IMR-90 (cell line): ENCODE measurements at regions not wholly inside any gene's neighbourhood (a gene's known extent, or its start where the extent isn't known, plus 50 kb on each side); places are given as distances from the start of the nearest gene placed in this dataset.

Source experiments
- CEBPB ChIP-seq: IDR thresholded peaks from 2 replicates; pipeline ENCODE4 v1.6.1; 2012; ENCODE audit warnings: low read depth, low read length, improper control_type of control experiment
- CTCF ChIP-seq: conservative IDR thresholded peaks from 2 replicates; pipeline ENCODE4 v1.5.1; 2012; ENCODE audit warnings: mild to moderate bottlenecking, low read depth, low read length, improper control_type of control experiment
- ELK1 ChIP-seq: fragments of 150-350 bp; IDR thresholded peaks from 2 replicates; pipeline ENCODE4 v1.6.1; 2016; ENCODE audit warnings: low read depth, mild to moderate bottlenecking, low read length, moderate library complexity, borderline replicate concordance
- MXI1 ChIP-seq: IDR thresholded peaks from 2 replicates; pipeline ENCODE4 v1.6.1; 2012; ENCODE audit warnings: low read depth, mild to moderate bottlenecking, low read length, moderate library complexity, borderline replicate concordance
- POLR2A ChIP-seq: IDR thresholded peaks from 2 replicates; pipeline ENCODE4 v1.6.1; 2012; ENCODE audit warnings: mild to moderate bottlenecking, low read depth, low read length
- RAD21 ChIP-seq: IDR thresholded peaks from 2 replicates; pipeline ENCODE4 v1.6.1; 2012; ENCODE audit warnings: low read length, improper control_type of control experiment
- USF2 ChIP-seq: fragments of 150-350 bp; IDR thresholded peaks from 2 replicates; pipeline ENCODE4 v1.6.1; 2017; ENCODE audit warnings: mild to moderate bottlenecking, antibody characterized with exemption, low read length, low read depth

GRCh38 chr6:51098246-51098645 is 279.6 kb downstream of the TFAP2B start:
- TF ChIP-seq CTCF (no peak), ELK1 (no peak), USF2 (no peak), CEBPB (no peak), POLR2A (no peak), RAD21 (no peak), MXI1 (no peak)
